Fibroblast of skin of right biceps (primary cell): ENCODE measurements at regions not wholly inside any gene's neighbourhood (a gene's known extent, or its start where the extent isn't known, plus 50 kb on each side); places are given as distances from the start of the nearest gene placed in this dataset.
"Not testable (repeated sequence)": the region's sequence is repeated elsewhere in the genome, so short reads cannot be mapped to it uniquely, and the experiment has no call there.

Source experiments
- DNase-seq: peaks from one replicate; pipeline ENCODE4 v3.0.0-alpha.2; 2013

DNA sequence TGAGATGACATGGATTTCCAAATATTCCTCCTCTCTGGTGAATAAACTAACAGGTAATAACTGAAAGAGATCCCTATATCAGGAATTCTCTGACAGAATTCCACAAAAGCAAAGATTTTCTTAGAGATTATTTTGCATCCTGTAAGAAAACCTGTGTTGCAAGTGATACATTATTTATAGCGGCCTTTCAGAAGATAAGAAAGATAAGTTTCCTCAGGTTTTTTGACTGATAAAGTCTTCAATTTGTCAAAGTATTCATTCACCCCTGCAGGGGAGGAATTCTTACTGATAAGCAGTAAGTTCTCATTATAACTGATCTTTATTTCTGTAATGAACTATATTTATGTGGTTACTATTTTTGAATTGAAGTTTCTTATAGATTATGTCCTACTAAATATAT, 554.0 kb downstream of the ARL4A start:
- DNase-seq: no peak

DNA sequence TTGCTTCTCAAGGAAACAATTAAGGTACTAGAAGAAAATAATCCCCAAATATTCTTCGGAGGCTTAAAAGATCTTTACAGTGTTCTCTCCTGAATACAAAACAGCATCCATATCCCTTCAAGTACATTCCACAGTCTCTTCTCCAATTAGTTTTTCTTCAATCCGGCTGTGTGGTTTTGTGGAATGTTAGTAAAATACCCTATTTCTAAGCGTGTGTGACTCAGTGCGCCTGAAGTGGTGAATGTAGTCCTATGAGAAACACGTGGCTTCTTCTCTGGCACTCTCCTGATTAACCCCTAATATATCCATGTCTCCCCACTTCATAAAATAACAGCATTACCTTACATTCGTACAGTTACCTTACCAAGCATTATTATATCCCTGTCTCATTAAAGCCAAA, 570.2 kb downstream of the ARL4A start:
- DNase-seq: peak; percentile 59

DNA sequence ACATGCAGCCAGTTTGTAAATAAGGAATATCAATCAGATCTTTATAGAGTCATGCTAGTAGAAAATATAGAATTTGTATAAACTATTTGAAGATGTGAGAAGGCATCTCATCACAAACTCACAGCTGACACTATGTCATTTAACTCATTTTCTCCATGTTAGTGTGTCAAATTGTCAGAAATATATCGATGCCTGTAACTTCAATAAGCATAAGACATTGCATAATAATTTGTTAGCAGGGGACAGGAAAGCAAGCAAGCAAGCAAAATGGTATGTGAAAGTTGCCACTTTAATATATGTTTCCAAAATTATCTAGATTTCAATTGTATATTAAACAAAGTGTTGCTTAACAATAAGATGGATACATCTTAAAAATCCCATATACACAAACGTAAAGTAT, 571.0 kb downstream of the ARL4A start:
- DNase-seq: no peak

DNA sequence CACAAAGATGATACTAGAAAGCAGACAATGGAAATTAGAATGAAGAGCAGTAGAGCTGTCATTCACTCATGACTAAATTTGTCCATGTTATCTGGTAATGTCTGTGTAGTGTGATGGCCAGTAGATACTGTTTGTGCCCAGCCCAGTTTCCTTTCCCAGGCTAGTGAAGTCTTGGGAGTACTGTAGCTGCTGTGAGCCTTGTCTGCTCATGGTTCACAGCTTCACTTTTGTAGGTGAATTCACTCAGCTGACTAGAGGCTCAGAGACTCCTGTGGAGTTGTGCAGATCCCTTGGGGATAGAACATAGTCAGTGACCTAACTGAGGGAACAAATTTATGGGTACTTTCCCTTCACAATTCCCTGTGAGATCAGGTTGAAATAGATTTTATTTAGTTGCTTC, 572.5 kb downstream of the ARL4A start:
- DNase-seq: no peak

DNA sequence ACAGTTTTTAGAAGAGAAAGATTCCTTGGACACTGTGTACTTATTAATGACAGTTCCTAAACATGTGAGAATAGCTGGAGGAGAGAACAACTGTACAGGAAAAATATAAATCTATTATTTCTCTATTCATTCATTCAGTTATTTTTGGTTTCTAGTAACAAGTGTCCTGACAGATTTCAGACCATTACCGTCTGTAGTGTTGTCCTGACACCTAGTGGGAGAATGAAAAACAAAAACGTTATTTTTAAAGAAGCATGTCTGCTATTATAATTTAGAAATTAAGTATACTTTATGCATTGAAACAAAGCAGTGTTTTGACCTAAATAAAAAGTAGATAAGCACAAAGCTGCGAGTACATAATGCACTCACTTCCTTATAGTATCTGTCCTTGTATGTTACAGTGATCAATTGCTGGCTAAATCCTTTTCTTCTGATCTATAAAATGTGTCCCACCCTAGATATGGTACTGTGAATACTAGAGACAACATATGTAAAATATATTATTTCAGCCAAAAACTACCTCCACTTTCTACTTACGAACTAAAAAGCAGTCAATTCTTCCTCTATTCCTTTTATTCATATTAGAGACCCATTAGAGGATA, 575.6 kb downstream of the ARL4A start:
- peak; percentile 28 for DNase-seq

DNA sequence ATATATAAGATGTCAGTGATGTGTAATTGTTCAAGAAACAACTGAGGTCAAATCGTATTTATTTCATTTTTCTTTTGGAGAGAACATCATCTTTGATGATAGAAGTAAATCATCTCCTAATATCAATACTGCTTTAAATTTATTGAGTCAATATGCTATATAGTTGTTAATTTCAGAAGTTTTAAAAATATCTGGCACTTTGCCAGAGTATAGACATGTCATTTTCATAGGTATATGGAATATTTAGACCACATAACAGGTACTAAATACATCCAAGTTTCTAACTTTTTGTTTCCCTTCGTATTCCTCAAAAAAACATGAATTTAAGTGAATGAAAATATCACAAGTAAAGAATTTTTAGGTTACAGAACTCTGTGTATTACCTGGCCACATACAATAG, 577.8 kb downstream of the ARL4A start:
- DNase-seq: no peak

DNA sequence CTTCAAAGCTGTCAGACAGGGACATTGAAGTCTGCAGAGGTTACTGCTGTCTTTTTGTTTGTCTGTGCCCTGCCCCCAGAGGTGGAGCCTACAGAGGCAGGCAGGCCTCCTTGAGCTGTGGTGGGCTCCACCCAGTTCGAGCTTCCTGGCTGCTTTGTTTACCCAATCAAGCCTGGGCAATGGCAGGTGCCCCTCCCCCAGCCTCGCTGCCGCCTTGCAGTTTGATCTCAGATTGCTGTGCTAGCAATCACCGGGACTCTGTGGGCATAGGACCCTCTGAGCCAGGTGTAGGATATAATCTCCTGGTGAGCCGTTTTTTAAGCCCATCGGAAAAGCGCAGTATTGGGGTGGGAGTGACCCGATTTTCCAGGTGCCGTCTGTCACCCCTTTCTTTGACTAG, 586.8 kb downstream of the ARL4A start:
- DNase-seq: not testable (repeated sequence)

DNA sequence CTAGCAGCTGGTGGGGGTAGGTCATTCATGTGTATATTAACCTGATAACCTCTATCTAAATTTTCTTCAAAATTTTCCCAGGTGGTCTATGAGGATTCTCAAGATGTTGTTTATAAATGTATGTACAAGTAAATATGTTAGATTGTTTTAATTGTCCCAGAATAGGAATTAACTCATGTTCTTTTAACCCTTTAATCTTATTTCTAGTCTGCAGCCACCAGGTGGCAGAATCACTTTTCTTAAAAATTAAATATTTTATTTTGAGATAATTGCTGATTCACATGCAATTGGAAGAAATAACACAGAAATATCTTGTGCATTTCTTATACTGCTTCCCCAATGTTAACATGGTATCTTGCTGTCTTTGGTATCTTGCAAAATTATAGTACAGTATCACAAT, 589.5 kb downstream of the ARL4A start:
- no peak for DNase-seq

DNA sequence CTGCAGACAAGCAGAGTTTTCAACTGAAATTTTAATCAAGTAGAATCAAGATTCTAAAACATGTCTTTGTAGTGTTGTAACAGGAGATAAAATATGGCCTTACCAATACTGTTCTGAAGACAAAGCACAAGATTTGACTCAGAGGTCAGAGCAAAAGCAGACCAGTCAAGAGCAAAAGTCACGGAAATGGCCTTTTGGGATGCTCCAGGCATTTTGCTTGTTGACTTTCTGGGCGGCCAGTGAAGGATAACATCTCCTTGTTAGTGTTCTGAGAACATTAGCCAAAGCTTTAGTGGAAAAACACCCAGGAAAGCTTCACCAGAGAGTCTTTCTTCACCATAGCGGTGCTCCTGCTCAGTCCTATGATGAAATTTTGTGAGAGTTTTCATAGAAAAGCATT, 590.6 kb downstream of the ARL4A start:
- no peak for DNase-seq

DNA sequence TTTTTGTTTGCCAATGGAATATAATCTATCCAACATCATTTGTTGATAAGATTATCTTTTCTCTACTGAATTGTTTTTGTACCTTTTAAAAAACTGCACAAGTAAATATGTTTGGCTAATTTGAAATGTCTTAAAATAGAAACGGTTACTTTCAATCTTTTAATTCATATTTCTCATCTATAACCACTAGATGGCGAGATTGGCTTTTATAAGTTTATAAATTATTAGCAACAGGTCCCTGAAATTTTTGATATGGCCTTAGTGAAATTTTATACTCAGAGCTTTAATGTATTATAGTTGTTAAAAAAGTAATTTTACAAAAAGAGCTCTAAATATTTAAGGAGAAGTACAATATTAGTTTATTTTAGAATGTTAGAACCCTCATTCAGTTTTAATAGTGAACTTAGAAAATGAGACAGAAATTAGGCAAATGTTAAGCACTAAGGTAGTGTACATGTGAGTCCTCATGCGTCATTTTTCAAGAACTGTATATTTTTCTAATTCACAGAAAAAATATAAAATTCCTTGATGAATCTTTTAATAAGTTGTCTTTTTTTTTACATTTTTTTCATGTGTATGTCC, 592.5 kb downstream of the ARL4A start:
- DNase-seq: no peak

DNA sequence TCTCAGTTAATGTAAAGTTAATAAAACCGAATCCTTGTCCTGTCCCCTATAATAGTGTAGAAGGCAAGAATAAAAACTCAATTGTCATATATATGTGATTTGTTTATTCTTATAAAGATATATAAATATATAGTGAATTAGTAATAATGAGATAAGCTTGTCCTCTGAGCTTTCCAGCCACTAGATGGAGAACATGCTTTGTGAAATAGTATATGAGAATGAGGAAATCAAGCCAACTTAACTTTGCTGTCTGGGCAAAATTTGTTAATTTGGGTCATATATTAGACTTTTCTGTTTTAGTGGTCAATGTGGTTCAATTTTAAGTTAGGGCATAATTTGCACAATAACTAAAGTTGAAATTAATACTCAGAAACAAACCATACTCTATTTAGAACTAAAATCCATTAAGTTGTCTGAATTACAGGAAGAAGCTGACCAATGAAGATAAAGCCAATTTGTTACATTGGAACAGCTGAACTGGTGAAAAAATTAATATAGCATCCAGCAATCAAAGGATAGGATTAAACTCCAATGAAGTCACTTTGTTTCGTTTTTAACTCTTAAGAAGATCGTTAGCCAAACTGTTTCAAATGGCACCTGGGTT, 595.0 kb downstream of the ARL4A start:
- peak; percentile 29 for DNase-seq

DNA sequence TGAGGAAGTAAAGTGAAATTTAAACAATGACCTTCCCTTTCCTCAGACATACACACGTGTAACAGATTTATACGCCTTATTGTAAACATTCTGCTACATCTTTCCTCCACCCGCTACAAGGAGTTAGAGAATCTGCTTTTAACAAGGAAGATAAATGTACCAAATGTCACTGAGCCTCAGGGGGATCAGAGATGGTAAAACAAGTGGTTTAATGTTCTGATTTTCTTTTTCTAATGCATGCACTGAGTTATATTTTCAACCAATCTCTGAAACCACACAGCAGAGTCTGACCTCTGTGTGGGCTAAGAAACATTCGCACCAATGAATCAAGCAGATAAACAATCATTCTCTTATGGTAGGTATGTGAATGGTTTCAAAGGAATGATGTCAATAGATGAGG, 599.5 kb downstream of the ARL4A start:
- peak; percentile 1 for DNase-seq

DNA sequence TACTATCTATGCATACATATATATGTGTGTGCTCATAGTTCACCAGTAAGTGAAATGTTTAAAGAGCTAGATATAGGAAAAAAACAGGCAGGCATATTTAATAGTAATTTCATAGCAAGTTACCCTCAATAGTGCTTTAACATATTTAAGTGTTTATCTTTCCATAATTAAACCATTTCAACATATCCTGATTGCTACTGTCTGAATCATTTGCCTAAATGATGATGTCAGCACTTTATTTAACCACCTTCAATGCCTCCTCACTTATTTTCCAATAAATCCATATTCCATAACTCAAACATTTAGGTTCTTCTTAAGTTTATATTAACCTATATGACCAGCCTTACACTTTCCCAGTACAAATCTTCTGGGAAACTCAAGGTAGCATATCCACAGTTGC, 601.1 kb downstream of the ARL4A start:
- peak; percentile 31 for DNase-seq

DNA sequence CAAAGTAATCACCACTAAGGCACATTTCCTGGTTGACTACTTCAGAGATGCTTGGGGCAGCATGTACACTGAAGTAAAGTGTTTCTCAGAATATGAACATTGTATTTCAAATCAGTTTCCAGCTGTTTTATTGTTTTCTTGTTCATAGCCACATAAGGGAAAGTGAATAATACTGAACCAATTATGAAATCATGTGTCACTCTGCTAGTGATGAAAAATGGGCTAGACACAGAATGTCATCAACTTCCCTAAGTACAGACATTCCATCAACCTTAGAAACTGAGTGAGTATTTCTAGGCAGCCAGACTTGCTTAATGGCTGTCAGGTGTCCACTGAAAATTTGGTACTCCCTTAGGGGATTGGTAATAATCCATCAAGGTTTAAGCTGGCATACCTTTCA, 603.5 kb downstream of the ARL4A start:
- peak; percentile 72 for DNase-seq

DNA sequence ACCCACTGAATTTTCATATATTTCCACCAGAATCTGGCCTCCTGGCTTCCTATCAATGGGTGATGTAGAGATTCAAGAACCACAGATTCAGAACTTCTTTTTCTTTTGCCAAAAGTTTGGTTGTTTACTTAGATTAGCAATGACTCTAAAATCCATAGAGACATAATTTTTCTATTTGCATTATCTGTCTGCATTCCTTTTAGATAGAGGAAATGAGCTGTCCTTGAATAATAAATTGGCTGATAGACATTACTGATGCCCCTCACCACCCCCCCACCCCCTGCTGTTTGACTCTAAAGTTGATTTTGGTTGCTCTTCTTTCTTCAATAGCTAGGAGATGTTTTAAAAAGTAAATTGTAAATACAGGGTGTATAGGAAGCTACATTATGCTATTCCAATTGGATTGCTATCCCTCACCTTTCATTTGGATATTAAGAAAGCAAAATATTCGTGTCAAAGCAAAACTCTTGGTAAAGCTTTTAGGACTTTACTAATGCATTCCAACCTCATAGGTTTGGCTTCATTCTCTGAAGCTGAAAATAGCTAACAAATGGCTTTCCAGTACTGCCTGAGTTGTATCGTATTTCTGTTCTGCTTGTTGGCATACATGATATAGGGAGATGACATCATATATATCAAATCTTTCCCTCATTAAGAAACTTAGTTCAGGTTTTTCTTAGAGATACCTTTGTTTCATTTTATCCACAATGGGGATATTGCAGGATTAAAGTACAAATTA, 606.0 kb downstream of the ARL4A start:
- DNase-seq: peak; percentile 41

DNA sequence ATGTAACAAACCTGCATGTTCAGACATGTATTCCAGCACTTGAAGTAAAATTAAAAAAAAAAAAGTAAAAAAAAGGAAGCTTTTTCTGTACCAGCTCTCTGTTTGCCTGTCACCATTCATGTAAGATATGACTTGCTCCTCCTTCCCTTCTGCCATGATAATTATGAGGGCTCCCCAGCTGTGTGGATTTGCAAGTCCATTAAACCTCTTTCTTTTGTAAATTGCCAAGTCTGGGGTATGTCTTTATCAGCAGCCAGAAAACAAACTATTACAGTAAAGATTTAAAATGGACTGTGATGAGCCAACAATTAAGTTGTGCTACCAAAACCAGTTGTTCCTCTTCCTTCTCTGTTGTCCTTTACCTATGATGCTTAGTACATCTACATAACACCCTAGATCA, 619.6 kb downstream of the ARL4A start:
- no peak for DNase-seq

DNA sequence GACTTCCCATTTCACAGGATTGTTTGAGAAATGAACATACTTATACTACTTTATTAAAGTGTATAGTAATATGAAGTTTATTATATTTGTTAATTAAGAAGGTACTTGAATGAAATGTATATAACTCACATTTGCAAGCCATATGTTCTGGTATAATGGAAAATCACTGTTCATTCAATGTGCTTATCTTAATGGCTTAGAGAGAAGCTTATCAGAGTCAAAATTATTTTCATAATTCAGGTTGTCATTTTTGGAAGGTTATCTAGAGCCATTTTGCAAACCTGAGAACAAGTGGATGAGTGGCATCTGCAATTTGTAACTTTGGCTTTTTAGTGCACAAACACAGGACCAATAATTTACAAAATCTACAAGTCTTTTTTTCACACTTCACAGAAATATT, 621.0 kb downstream of the ARL4A start:
- no peak for DNase-seq

DNA sequence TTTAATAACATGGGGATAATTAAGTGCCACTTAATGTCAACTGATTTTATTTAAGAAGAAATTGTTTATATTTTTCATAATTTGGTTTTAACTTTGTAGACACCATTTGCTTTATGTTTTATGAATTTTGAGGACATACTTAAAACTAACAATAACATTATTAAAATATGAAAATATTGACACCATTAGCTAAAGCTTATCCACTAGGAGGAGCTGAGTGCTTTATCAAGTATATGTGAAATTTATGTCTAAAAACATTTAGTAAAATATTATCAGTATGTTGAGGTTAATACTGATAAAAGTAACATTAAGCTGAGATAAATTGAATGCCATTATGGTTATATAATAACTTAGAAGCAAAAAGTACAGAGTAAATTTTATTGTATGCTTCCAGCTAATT, 622.1 kb downstream of the ARL4A start:
- no peak for DNase-seq

DNA sequence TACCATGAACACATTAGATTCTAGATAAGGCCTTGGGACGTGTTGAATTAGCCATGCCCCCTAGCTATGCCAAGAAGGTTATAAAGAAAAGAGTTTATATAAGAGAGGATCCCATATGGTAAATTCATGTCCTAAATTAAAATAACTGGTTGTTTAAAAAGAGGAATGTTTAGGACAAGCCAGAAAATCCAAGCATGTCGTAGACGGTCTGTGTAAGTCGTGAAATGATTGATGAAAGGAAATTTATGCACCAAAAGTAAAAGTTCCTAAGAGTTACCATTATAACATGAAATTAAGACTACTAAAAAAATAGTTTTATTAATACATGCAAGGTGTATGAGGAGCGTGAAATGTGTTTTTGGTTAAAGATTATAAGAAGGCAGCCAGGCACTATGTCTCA, 624.9 kb downstream of the ARL4A start:
- DNase-seq: peak; percentile 16

DNA sequence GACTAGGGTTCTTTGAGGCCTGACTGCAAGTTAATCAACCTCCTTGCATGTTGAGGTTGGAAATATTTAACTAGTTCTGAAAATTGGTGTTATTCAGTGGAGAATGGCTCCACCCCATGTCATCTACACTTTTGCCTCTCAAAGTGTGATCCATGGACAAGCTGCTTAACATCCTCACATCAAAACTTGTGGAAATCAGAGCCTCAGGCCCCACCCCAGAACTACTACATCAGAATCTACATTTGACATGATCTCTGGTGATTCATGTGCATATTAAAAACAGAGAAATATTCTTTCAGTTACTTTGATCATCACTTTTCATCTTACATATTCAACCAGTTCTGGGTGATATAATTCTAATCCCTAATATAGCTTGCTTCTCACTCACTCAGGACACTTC, 632.9 kb downstream of the ARL4A start:
- no peak for DNase-seq

DNA sequence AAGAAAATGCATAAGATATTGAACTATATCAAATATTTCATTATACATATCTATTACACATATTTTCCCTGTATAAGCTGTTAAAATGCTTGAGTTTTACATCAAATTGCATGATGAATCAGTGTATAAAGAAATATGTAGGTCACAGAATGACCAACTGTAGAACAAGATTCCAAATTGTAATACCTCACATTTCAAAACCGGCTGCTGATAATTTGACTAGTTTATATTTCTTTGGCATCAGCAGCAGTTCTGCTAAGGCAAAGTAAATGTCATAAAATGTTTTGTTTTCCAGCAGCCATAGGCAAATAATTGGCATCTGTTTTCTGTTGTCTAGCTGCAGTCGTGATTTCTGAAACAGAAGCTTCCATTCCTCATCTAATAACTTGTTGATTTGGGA, 633.9 kb downstream of the ARL4A start:
- peak; percentile 4 for DNase-seq

DNA sequence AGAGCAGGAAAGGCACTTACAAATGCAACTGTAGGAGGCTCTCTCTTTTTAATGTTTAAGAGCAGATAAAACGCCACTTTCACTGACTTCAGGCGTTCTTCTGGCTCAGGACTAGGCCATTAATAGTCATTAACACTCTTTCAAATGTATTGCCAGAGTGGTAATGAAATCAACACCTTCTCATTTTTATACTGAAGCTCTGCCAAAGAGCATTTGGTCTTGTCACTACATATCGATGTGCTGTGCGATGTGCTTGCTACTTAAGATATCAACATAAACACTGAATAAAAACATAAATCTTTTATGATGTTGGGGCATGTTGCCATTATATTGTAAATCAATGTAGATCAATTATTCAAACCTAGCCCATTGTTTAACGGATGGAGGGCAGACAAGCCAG, 634.7 kb downstream of the ARL4A start:
- DNase-seq: no peak

DNA sequence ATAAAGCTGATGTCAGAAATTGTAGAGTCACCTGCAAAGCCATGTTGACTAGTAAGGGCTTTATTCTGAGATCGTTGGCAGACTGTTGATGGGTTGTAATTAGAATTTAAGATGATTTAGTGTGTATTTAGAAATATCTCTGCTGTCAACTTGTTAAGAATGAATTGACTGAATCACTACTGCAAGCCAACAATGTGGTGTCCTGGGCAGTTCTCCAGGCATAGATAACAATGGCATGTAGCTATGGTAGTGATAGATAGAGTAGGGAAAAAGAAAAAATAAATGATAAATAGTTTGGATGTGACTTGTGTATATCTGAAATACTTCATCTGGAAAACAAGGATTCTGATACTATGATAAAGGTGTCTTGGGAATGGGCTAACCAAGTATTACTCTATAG, 640.2 kb downstream of the ARL4A start:
- peak; percentile 62 for DNase-seq

DNA sequence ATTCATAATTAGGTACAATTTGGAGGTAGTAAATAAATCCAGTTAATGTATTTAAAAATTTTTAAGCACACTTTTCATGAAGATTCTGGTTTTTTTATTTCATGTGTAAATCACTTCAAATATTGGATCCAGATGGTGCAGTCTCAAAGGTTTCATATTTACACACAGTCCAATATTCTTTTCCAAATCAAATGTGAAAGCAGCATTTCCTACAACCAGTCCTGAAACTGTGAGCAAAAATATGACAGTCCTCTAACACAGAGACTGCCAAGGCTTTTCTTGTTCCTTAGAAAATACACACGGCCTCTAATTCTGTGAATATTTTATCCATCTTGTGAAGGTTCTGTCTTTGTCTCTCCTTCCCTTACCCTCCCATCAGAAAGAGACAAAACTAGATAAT, 645.9 kb downstream of the ARL4A start:
- DNase-seq: no peak
